ENCODE measurements at regions not wholly inside any gene's neighbourhood (a gene's known extent, or its start where the extent isn't known, plus 50 kb on each side); places are given as distances from the start of the nearest gene placed in this dataset.
A peak's percentile ranks its signal among the peaks of the same experiment; 100 is the strongest.

- TF ChIP-seq ZFP3 (CRISPR knock-in tag; IDR thresholded peaks at IDR 0.05) (no peak), CSDC2 (CRISPR knock-in tag; IDR thresholded peaks at IDR 0.05) (no peak), PPARA (CRISPR knock-in tag; IDR thresholded peaks at IDR 0.05; ENCODE audit: borderline replicate concordance) (no peak), ZC3H10 (CRISPR knock-in tag; IDR thresholded peaks at IDR 0.05) (no peak)
These were observed 89.0 kb upstream of the AKIRIN2 start for GRCh38 chr6:87791029-87791428.

GRCh38 chr6:87789900-87790290, 87.9 kb upstream of the AKIRIN2 start:
- no peak for ATAC-seq
- TF ChIP-seq OSR1 (CRISPR knock-in tag; IDR thresholded peaks at IDR 0.05) (no peak), ESRRG (CRISPR knock-in tag; IDR thresholded peaks at IDR 0.05) (no peak), TOX (CRISPR knock-in tag; IDR thresholded peaks at IDR 0.05; ENCODE audit: borderline replicate concordance) (no peak), ISL1 (CRISPR knock-in tag; IDR thresholded peaks at IDR 0.05) (no peak), BACH2 (CRISPR knock-in tag; IDR thresholded peaks at IDR 0.05; ENCODE audit: borderline replicate concordance) (no peak), CSRNP3 (CRISPR knock-in tag; IDR thresholded peaks at IDR 0.05) (no peak), ZC3H10 (CRISPR knock-in tag; IDR thresholded peaks at IDR 0.05) (no peak)

More at GRCh38 chr6:87791029-87791428, 89.0 kb upstream of the AKIRIN2 start:
- ATAC-seq = no peak

- no peak for TF ChIP-seq ESRRG (CRISPR knock-in tag; IDR thresholded peaks at IDR 0.05)
- ATAC-seq = peak; percentile 74
These were observed 87.3 kb upstream of the AKIRIN2 start for GRCh38 chr6:87789198-87789899.

GRCh38 chr6:87788141-87788540, 86.1 kb upstream of the AKIRIN2 start:
- no peak for TF ChIP-seq CREB5 (CRISPR knock-in tag; IDR thresholded peaks at IDR 0.05; ENCODE audit: low read depth)
- TF ChIP-seq ARNTL (CRISPR knock-in tag; IDR thresholded peaks at IDR 0.05; ENCODE audit: borderline replicate concordance, low read depth) = no peak
- no peak for TF ChIP-seq ZC3H10 (CRISPR knock-in tag; IDR thresholded peaks at IDR 0.05)
- no peak for TF ChIP-seq RARB (CRISPR knock-in tag; IDR thresholded peaks at IDR 0.05)
- TF ChIP-seq ZNF8 (CRISPR knock-in tag; IDR thresholded peaks at IDR 0.05) = no peak
- no peak for TF ChIP-seq ZNF70 (CRISPR knock-in tag; IDR thresholded peaks at IDR 0.05)
- TF ChIP-seq PATZ1 (CRISPR knock-in tag; IDR thresholded peaks at IDR 0.05; ENCODE audit: borderline replicate concordance) = no peak
- no peak for TF ChIP-seq TOX (CRISPR knock-in tag; IDR thresholded peaks at IDR 0.05; ENCODE audit: borderline replicate concordance)
- no peak for TF ChIP-seq TSHZ2 (CRISPR knock-in tag; IDR thresholded peaks at IDR 0.05)
- no peak for TF ChIP-seq CSRNP3 (CRISPR knock-in tag; IDR thresholded peaks at IDR 0.05)
- no peak for TF ChIP-seq POU6F1 (CRISPR knock-in tag; IDR thresholded peaks at IDR 0.05; ENCODE audit: borderline replicate concordance, low read depth)
- no peak for TF ChIP-seq ZFP30 (CRISPR knock-in tag; IDR thresholded peaks at IDR 0.05)
- TF ChIP-seq ZNF565 (CRISPR knock-in tag; conservative IDR thresholded peaks at IDR 0.05; ENCODE audit: low read depth) = no peak
- TF ChIP-seq OSR1 (CRISPR knock-in tag; IDR thresholded peaks at IDR 0.05) = no peak
- no peak for TF ChIP-seq BACH2 (CRISPR knock-in tag; IDR thresholded peaks at IDR 0.05; ENCODE audit: borderline replicate concordance)
- no peak for ATAC-seq
